Sigmoid colon (tissue), 6 donors: ENCODE measurements at regions not wholly inside any gene's neighbourhood (a gene's known extent, or its start where the extent isn't known, plus 50 kb on each side); places are given as distances from the start of the nearest gene placed in this dataset.

ENCODE experiments used
- DNase-seq: peaks from one replicate; pipeline ENCODE4 v3.0.0-alpha.2; 2019
- H3K27ac ChIP-seq, 4 donors: fragments of 200-600 bp; sonication (generic); one replicate each; pipeline ENCODE4 v1.5.1; 2016 to 2019; ENCODE audit warnings: mild to moderate bottlenecking in 1 of 4
- H3K27me3 ChIP-seq, 3 donors: fragments of 200-600 bp; sonication (generic); one replicate each; pipeline ENCODE4 v1.5.1; 2019; ENCODE audit warnings: mild to moderate bottlenecking in 1 of 3
- H3K36me3 ChIP-seq, 4 donors: fragments of 200-600 bp; sonication (generic); one replicate each; pipeline ENCODE4 v1.5.1; 2016 to 2019
- H3K4me1 ChIP-seq, 4 donors: fragments of 200-600 bp; sonication (generic); one replicate each; pipeline ENCODE4 v1.5.1; 2017 to 2019
- H3K4me3 ChIP-seq, 4 donors: fragments of 200-600 bp; sonication (generic); one replicate each; pipeline ENCODE4 v1.5.1; 2017 to 2019; ENCODE audit warnings: mild to moderate bottlenecking in 2 of 4, moderate library complexity in 1 of 4
- H3K9me3 ChIP-seq, 4 donors: fragments of 200-600 bp in 3 of 4; sonication (generic) in 3 of 4; one replicate each; pipeline versions ENCODE4 v1.5.1 to v1.6.1; 2013 to 2019
- EP300 ChIP-seq, 4 donors: sonication (generic); formaldehyde crosslinking; IDR thresholded peaks; one replicate each; pipeline ENCODE4 v1.6.1; 2017; ENCODE audit warnings: antibody characterized with exemption in 4 of 4
- POLR2A ChIP-seq, 2 donors: fragments of 450-650 bp; IDR thresholded peaks; one replicate each; pipeline ENCODE4 v1.6.1; 2016; ENCODE audit warnings: antibody characterized with exemption in 2 of 2, mild to moderate bottlenecking in 2 of 2, moderate library complexity in 2 of 2
- POLR2AphosphoS5 ChIP-seq, 4 donors: sonication (generic); formaldehyde crosslinking; IDR thresholded peaks; one replicate each; pipeline ENCODE4 v1.6.1; 2017; ENCODE audit warnings: antibody characterized with exemption in 4 of 4
- WGBS, 2 donors: extraction: QIAGEN DNeasy Blood & Tissue Kit; methylation state at CpG; one replicate each; pipeline ENCODE4 v1.1.7; 2013; 5-methylcytosine and 5-hydroxymethylcytosine counted together
- intact Hi-C: fragments of 100-400 bp; cut with DNase I; formaldehyde crosslinking; loops from one replicate; pipeline ENCODE4 v1.15.1; 2023
- TF ChIP-seq, protein P1 (sequence below), 4 experiments: fragments of 450-650 bp in 3 of 4; fragments of 200-600 bp in 1 of 4; IDR thresholded peaks; one replicate each; pipeline ENCODE4 v1.5.1; 2016 to 2019; ENCODE audit warnings: antibody characterized with exemption in 4 of 4, mild to moderate bottlenecking in 3 of 4, moderate library complexity in 2 of 4
- donor health status: healthy with polysubstance abuse.
- donor health status: healthy.

- TF ChIP-seq, protein P1, sequence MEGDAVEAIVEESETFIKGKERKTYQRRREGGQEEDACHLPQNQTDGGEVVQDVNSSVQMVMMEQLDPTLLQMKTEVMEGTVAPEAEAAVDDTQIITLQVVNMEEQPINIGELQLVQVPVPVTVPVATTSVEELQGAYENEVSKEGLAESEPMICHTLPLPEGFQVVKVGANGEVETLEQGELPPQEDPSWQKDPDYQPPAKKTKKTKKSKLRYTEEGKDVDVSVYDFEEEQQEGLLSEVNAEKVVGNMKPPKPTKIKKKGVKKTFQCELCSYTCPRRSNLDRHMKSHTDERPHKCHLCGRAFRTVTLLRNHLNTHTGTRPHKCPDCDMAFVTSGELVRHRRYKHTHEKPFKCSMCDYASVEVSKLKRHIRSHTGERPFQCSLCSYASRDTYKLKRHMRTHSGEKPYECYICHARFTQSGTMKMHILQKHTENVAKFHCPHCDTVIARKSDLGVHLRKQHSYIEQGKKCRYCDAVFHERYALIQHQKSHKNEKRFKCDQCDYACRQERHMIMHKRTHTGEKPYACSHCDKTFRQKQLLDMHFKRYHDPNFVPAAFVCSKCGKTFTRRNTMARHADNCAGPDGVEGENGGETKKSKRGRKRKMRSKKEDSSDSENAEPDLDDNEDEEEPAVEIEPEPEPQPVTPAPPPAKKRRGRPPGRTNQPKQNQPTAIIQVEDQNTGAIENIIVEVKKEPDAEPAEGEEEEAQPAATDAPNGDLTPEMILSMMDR (IDR thresholded peaks at IDR 0.05) = no peak
- TF ChIP-seq POLR2AphosphoS5 (IDR thresholded peaks at IDR 0.05) (no peak), POLR2A (IDR thresholded peaks at IDR 0.05) (no peak), EP300 (IDR thresholded peaks at IDR 0.05) (no peak)
- no peak overlapping the region for H3K4me3 ChIP-seq
- H3K27me3 ChIP-seq = peaks cover 0 to 35% (median 9%) of the 10 kb centered on the region in 3 donors
- H3K36me3 ChIP-seq = no peaks in the 10 kb centered on the region
- intact Hi-C loops = loop anchor here (5.0 kb wide), 1 partner anchor 47 kb away; no protein-coding TSS in a partner anchor
- H3K4me1 ChIP-seq = no peaks in the 10 kb centered on the region
- 92% methylated on average over 2 of the region's 2 CpGs for WGBS, 2 donors
- DNase-seq = no peak
- H3K9me3 ChIP-seq = peaks cover 0 to 7% (median 3%) of the 10 kb centered on the region in 4 donors
- H3K27ac ChIP-seq = no peak overlapping the region
These were observed 361.3 kb downstream of the FOXL1 start for GRCh38 chr16:86939609-86940008.

GRCh38 chr16:86941731-86942130 lies 363.4 kb downstream of the FOXL1 start:
- TF ChIP-seq, protein P1 (IDR thresholded peaks at IDR 0.05) = no peak
- no peak for TF ChIP-seq POLR2AphosphoS5 (IDR thresholded peaks at IDR 0.05)
- intact Hi-C loops = loop anchor here (5.0 kb wide), 1 partner anchor 49 kb away; no protein-coding TSS in a partner anchor
- WGBS, 2 donors = 88 to 93% methylated on average over 6 of the region's 6 CpGs
- Histone ChIP-seq H3K4me1 (no peaks in the 10 kb centered on the region), H3K27ac (no peak overlapping the region), H3K27me3 (peaks cover 0 to 14% (median 0%) of the 10 kb centered on the region in 3 donors), H3K9me3 (peaks cover 0 to 7% (median 3%) of the 10 kb centered on the region in 4 donors), H3K4me3 (no peak overlapping the region), H3K36me3 (no peaks in the 10 kb centered on the region)
- no peak for DNase-seq

DNA sequence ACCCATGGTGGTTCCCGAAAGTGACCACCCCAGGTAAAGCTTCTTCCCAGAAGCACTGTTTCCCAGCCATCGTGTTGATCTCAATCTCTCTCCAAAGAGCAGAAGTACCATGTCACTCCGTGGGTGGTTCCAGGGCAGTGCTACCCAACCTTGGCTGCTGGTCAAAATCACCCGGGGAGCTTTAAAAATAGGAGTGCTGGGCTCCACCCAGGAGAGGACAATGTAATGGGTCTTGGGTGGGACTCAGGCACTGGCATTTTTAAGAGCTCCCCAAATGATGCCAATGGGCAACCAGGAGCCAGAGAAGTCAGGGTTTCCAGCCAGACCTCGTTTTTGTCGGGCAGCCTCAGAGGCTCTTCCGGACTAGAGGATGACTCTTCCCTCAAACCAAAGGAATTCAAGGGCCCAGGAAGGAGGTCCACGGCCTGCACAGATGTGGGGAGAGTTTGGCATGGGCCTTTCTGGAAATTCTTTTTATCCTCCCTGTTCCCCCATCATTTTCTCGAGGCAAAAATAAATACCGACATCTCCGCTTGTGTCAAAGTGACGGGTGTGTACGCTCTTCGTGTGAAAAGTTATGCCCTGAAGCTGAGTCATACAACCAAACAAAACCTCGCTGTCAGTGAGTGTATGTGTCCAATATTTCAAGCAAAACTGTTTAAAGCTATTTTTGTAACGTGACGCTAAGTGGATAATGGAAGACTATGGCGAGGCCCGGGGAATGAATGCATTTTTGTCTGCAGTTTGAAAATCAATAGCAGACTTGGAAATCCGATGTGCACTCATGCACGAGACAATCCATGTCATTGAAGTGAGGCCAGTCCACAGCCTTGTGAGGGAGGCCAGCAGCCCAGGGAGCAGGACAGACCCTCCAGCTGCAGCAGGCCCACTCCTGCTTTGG lies 364.1 kb downstream of the FOXL1 start:
- 76% methylated on average over 21 of the region's 21 CpGs for WGBS, 2 donors
- intact Hi-C loops = loop anchor here (5.0 kb wide), 1 partner anchor 50 kb away; no protein-coding TSS in a partner anchor
- DNase-seq = no peak
- no peak overlapping the region for H3K27ac ChIP-seq
- peaks cover 0 to 17% (median 0%) of the 10 kb centered on the region in 3 donors for H3K27me3 ChIP-seq
- no peak overlapping the region for H3K4me3 ChIP-seq
- no peaks in the 10 kb centered on the region for H3K36me3 ChIP-seq
- H3K4me1 ChIP-seq = no peaks in the 10 kb centered on the region
- TF ChIP-seq, protein P1 (IDR thresholded peaks at IDR 0.05) = no peak
- TF ChIP-seq POLR2A (IDR thresholded peaks at IDR 0.05) = no peak
- TF ChIP-seq EP300 (IDR thresholded peaks at IDR 0.05) = no peak
- no peak for TF ChIP-seq POLR2AphosphoS5 (IDR thresholded peaks at IDR 0.05)
- peaks cover 0 to 7% (median 3%) of the 10 kb centered on the region in 4 donors for H3K9me3 ChIP-seq

- no peak for DNase-seq
- Histone ChIP-seq H3K27me3 (peaks cover 0 to 16% (median 0%) of the 10 kb centered on the region in 3 donors), H3K4me3 (no peak overlapping the region), H3K27ac (no peak overlapping the region), H3K4me1 (no peaks in the 10 kb centered on the region), H3K36me3 (no peaks in the 10 kb centered on the region), H3K9me3 (peaks cover 0 to 4% (median 0%) of the 10 kb centered on the region in 4 donors)
- intact Hi-C loops = no loop called here
- no peak for TF ChIP-seq POLR2AphosphoS5 (IDR thresholded peaks at IDR 0.05)
- TF ChIP-seq, protein P1 (IDR thresholded peaks at IDR 0.05) = no peak
- no peak for TF ChIP-seq POLR2A (IDR thresholded peaks at IDR 0.05)
- no peak for TF ChIP-seq EP300 (IDR thresholded peaks at IDR 0.05)
- 82 to 88% methylated on average over 22 of the region's 22 CpGs for WGBS, 2 donors
These were observed 367.0 kb downstream of the FOXL1 start for GRCh38 chr16:86945166-86945900.
